ENCODE measurements at regions not wholly inside any gene's neighbourhood (a gene's known extent, or its start where the extent isn't known, plus 50 kb on each side); places are given as distances from the start of the nearest gene placed in this dataset.

- Histone ChIP-seq H3K9me3 (peaks cover 0 to 10% (median 3%) of the 10 kb centered on the region in 8 donors), H3K36me3 (no peaks in the 10 kb centered on the region), H3K27me3 (replicated peaks in 1 of 7) (no peaks in the 10 kb centered on the region), H3K4me1 (no peaks in the 10 kb centered on the region), H3K27ac (no peak overlapping the region), H3K4me3 (no peak overlapping the region)
- TF ChIP-seq POLR2A (IDR thresholded peaks at IDR 0.05): no peak
- TF ChIP-seq CTCF (IDR thresholded peaks at IDR 0.05 in 8 of 11, conservative IDR thresholded peaks at IDR 0.05 in 3 of 11): no peak
- no peak for TF ChIP-seq POLR2AphosphoS5 (IDR thresholded peaks at IDR 0.05)
- intact Hi-C loops (cut with DNase I; ENCODE audit: low total_unique reads): no loop called here
- DNase-seq: no peak
- WGBS, 5 donors: 90 to 96% (median 91%) methylated on average over 2 of the region's 2 CpGs
These were observed 1673.2 kb upstream of the PRR20A start for GRCh38 chr13:55467476-55467875.

GRCh38 chr13:55483626-55484158 lies 1657.0 kb upstream of the PRR20A start:
- H3K27ac ChIP-seq: no peak overlapping the region
- H3K27me3 ChIP-seq (replicated peaks in 1 of 7): no peaks in the 10 kb centered on the region
- no peaks in the 10 kb centered on the region for H3K4me1 ChIP-seq
- intact Hi-C loops (cut with DNase I; ENCODE audit: low total_unique reads): no loop called here
- TF ChIP-seq POLR2AphosphoS5 (IDR thresholded peaks at IDR 0.05) (no peak), CTCF (IDR thresholded peaks at IDR 0.05 in 8 of 11, conservative IDR thresholded peaks at IDR 0.05 in 3 of 11) (no peak), POLR2A (IDR thresholded peaks at IDR 0.05) (no peak)
- no peaks in the 10 kb centered on the region for H3K36me3 ChIP-seq
- H3K9me3 ChIP-seq: peaks cover 0 to 47% (median 24%) of the 10 kb centered on the region in 8 donors
- WGBS, 5 donors: 74 to 85% (median 77%) methylated on average over 3 of the region's 3 CpGs
- no peak for DNase-seq
- H3K4me3 ChIP-seq: no peak overlapping the region

- no peak for DNase-seq
- no peak overlapping the region for H3K27ac ChIP-seq
- H3K4me1 ChIP-seq: no peaks in the 10 kb centered on the region
- no peaks in the 10 kb centered on the region for H3K36me3 ChIP-seq
- WGBS, 5 donors: 77 to 92% (median 84%) methylated on average over 3 of the region's 3 CpGs
- intact Hi-C loops (cut with DNase I; ENCODE audit: low total_unique reads): no loop called here
- no peak overlapping the region for H3K4me3 ChIP-seq
- H3K27me3 ChIP-seq (replicated peaks in 1 of 7): no peaks in the 10 kb centered on the region
- TF ChIP-seq POLR2AphosphoS5 (IDR thresholded peaks at IDR 0.05): no peak
- TF ChIP-seq POLR2A (IDR thresholded peaks at IDR 0.05): no peak
- TF ChIP-seq CTCF (IDR thresholded peaks at IDR 0.05 in 8 of 11, conservative IDR thresholded peaks at IDR 0.05 in 3 of 11): no peak
- peaks cover 0 to 16% (median under 1%) of the 10 kb centered on the region in 8 donors for H3K9me3 ChIP-seq
These were observed 1647.4 kb upstream of the PRR20A start for GRCh38 chr13:55493297-55493696.

- DNase-seq: no peak
- 65 to 91% (median 78%) methylated on average over 3 of the region's 3 CpGs for WGBS, 5 donors
- peaks cover 0 to 30% (median 4%) of the 10 kb centered on the region in 8 donors for H3K9me3 ChIP-seq
- no peak overlapping the region for H3K27ac ChIP-seq
- no peaks in the 10 kb centered on the region for H3K4me1 ChIP-seq
- H3K4me3 ChIP-seq: no peak overlapping the region
- no peaks in the 10 kb centered on the region for H3K27me3 ChIP-seq (replicated peaks in 1 of 7)
- intact Hi-C loops (cut with DNase I; ENCODE audit: low total_unique reads): no loop called here
- no peaks in the 10 kb centered on the region for H3K36me3 ChIP-seq
- TF ChIP-seq POLR2A (IDR thresholded peaks at IDR 0.05) (no peak), CTCF (IDR thresholded peaks at IDR 0.05 in 8 of 11, conservative IDR thresholded peaks at IDR 0.05 in 3 of 11) (no peak), POLR2AphosphoS5 (IDR thresholded peaks at IDR 0.05) (no peak)
These were observed 1643.2 kb upstream of the PRR20A start for GRCh38 chr13:55497486-55497885.

All from spleen (tissue), 11 donors.